Kidney epithelial cell (primary cell): ENCODE measurements at regions not wholly inside any gene's neighbourhood (a gene's known extent, or its start where the extent isn't known, plus 50 kb on each side); places are given as distances from the start of the nearest gene placed in this dataset.
"Not testable (repeated sequence)": the region's sequence is repeated elsewhere in the genome, so short reads cannot be mapped to it uniquely, and the experiment has no call there.

Source experiments
- DNase-seq: peaks from one replicate; pipeline ENCODE4 v3.0.0-alpha.2; 2010; ENCODE audit warnings: low read depth
- H3K27me3 ChIP-seq: 2 replicates; pipeline ENCODE4 v1.6.0; 2011; ENCODE audit warnings: low read length; ENCODE audit not compliant: control insufficient read depth, insufficient read depth
- H3K36me3 ChIP-seq: 2 replicates; pipeline ENCODE4 v1.5.1; 2011; ENCODE audit warnings: low read length; ENCODE audit not compliant: control insufficient read depth, insufficient read depth
- H3K4me3 ChIP-seq: 2 replicates; pipeline ENCODE4 v1.5.1; 2011; ENCODE audit warnings: low read depth, mild to moderate bottlenecking, control low read depth, low read length
- TF ChIP-seq, protein P1 (sequence below): IDR thresholded peaks from 2 replicates; pipeline ENCODE4 v1.5.1; 2011; ENCODE audit warnings: mild to moderate bottlenecking, moderate library complexity, low read length, control low read depth, inconsistent platforms; ENCODE audit not compliant: insufficient read depth, poor library complexity, severe bottlenecking

DNA sequence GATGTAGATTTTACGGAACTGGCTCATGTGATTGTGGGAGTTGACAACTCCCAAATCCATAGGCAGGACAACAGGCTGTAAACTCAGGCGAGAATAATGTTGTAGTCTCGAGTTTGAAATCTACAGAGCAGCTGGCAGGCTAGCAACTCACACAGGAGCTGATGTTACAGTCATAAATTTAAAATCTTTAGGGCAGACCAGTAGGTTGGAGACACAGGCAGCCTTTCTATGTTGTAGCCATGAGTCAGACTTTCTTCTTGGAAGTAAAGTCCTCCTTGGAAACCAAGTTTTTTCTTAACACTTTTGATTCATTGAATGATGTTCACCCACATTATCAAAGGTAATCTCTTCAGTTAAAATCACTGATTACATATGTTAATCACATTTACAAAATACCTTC, 89.1 kb upstream of the ALCAM start:
- Histone ChIP-seq H3K27me3 (no peaks in the 10 kb centered on the region), H3K36me3 (no peaks in the 10 kb centered on the region), H3K4me3 (no peak overlapping the region)
- DNase-seq, result no peak
- TF ChIP-seq, protein P1, sequence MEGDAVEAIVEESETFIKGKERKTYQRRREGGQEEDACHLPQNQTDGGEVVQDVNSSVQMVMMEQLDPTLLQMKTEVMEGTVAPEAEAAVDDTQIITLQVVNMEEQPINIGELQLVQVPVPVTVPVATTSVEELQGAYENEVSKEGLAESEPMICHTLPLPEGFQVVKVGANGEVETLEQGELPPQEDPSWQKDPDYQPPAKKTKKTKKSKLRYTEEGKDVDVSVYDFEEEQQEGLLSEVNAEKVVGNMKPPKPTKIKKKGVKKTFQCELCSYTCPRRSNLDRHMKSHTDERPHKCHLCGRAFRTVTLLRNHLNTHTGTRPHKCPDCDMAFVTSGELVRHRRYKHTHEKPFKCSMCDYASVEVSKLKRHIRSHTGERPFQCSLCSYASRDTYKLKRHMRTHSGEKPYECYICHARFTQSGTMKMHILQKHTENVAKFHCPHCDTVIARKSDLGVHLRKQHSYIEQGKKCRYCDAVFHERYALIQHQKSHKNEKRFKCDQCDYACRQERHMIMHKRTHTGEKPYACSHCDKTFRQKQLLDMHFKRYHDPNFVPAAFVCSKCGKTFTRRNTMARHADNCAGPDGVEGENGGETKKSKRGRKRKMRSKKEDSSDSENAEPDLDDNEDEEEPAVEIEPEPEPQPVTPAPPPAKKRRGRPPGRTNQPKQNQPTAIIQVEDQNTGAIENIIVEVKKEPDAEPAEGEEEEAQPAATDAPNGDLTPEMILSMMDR, result no peak

DNA sequence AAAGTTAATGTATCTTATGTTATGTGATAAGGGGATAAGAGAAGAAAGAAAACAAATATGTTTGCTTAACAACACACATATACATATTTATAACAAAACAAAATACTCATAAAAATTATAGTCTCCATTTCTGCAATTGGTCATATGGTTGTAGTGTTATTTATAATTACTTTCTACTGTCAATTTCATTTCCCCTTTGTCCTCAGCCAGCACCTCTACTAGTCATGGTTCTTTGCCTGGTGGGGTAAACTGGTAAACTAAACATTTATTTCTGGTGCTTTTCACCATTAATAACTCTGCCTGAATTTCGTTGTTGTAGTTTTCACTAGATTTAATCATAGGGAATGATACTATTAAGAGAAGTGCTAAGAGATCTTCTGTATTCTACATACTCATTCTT, 88.0 kb upstream of the ALCAM start:
- TF ChIP-seq, protein P1, result no peak
- Histone ChIP-seq H3K36me3 (no peaks in the 10 kb centered on the region), H3K4me3 (no peak overlapping the region), H3K27me3 (no peaks in the 10 kb centered on the region)
- no peak for DNase-seq

DNA sequence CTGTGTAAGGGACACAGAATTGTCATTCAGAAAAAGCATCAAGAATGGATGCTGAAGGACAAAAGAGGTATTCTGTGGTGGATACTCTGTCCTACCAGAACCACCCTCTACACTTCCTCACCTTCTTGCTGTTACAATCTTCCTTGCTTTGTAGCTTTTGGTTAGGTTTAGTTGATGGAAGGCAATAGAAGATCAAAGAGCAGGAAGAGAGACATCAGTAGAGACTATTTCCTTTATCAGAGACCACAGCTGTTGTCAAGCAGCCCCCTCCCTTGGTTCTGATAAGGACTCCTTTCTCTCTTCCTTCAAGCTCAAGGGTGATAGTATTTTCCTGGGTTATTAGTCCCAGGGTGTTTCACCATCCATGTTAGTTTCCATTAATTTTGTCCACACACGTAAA, 84.7 kb upstream of the ALCAM start:
- Histone ChIP-seq H3K36me3 (no peaks in the 10 kb centered on the region), H3K4me3 (no peak overlapping the region), H3K27me3 (no peaks in the 10 kb centered on the region)
- DNase-seq, result no peak
- TF ChIP-seq, protein P1, result no peak

DNA sequence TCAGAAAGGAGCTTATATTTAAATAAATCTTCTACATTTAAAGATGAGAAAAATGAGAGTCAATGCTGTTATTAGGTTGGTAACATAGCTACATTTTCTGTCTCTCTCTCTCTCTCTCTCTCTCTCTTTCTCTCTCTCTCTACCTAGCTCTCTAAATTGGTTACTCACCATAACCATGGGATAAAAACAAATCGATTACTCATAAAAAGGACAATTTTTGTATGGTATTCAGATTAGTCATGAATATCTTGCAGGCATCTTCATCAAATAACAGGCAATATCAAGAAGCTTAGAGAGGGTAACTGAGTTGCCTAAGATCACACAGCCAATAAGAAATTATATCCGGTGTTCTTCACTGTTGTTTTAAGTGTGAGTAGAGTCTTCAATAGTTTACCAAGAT, 81.8 kb upstream of the ALCAM start:
- Histone ChIP-seq H3K36me3 (no peaks in the 10 kb centered on the region), H3K4me3 (no peak overlapping the region), H3K27me3 (no peaks in the 10 kb centered on the region)
- TF ChIP-seq, protein P1, result no peak
- DNase-seq, result no peak

DNA sequence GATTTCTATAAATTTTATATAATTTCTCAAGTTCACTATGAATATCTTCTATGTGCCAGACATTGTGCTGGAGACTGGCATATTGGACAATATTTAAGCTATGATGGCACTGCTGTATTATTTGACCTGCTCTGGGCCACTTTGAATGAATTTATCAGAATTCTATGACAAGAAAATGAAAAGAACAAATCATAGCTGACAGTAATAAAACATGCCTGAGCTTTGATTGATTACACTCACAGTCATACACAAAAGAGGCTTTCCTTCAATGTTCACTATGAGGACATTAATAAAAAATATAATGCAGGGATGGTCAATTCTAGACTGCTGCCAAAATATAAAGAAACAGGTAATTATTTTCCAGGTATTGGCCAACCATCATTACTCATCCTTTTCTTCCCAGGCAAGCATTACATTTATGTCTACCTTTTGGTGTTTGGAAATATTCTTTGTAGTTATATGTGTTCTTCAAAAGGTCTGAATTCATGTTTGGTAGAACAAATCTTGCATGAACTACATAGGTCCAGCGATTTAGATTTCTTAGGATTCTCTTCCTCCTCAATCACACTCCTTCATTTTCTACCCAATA, 81.0 kb upstream of the ALCAM start:
- DNase-seq, result no peak
- TF ChIP-seq, protein P1, result no peak
- Histone ChIP-seq H3K4me3 (no peak overlapping the region), H3K36me3 (no peaks in the 10 kb centered on the region), H3K27me3 (no peaks in the 10 kb centered on the region)

DNA sequence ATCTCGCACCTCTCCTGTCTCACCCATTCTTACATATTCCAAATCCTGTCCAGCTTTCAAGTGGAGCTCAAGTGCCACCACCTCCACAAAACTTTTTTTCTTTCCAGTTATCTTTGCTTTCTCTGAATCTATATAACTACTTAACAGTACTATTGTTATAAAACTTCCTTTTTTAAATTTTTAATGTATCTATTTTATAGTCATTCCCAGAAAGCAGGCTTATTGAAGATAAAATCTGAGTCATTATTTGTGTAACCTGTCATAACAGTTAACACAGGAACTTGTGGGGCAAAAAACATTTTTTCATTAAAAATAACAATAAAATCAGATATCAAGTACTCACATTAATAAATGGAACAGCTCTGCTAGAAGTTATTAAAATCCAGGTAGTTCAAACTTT, 73.3 kb upstream of the ALCAM start:
- Histone ChIP-seq H3K4me3 (no peak overlapping the region), H3K27me3 (no peaks in the 10 kb centered on the region), H3K36me3 (no peaks in the 10 kb centered on the region)
- no peak for DNase-seq
- TF ChIP-seq, protein P1, result no peak

DNA sequence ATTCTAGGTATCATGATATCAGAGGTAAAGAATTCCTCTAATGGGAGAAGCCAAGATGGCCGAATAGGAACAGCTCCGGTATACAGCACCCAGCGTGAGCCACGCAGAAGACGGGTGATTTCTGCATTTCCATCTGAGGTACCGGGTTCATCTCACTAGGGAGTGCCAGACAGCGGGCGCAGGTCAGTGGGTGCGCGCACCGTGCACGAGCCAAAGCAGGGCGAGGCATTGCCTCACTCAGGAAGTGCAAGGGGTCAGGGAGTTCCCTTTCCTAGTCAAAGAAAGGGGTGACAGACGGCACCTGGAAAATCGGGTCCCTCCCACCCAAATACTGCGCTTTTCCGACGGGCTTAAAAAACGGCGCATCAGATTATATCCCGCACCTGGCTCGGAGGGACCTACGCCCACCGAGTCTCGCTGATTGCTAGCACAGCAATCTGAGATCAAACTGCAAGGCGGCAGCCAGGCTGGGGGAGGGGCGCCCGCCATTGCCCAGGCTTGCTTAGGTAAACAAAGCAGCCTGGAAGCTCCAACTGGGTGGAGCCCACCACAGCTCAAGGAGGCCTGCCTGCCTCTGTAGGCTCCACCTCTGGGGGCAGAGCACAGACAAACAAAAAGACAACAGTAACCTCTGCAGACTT, 70.4 kb upstream of the ALCAM start:
- not testable (repeated sequence) for H3K4me3 ChIP-seq, H3K27me3 ChIP-seq, DNase-seq, H3K36me3 ChIP-seq
